Liver (tissue), 8 donors: ENCODE measurements at regions not wholly inside any gene's neighbourhood (a gene's known extent, or its start where the extent isn't known, plus 50 kb on each side); places are given as distances from the start of the nearest gene placed in this dataset.

Experiments
- DNase-seq: peaks from one replicate; pipeline ENCODE4 v3.0.0-alpha.2; 2017; ENCODE audit warnings: low spot score
- H3K27ac ChIP-seq, 2 donors: one replicate each; pipeline ENCODE4 v1.7.0; 2013; ENCODE audit warnings: inconsistent platforms in 2 of 2, low read length in 2 of 2, control low read depth in 1 of 2, low read depth in 1 of 2, mild to moderate bottlenecking in 1 of 2
- H3K27me3 ChIP-seq, 4 donors: one replicate each; pipeline versions ENCODE4 v1.6.1 to v1.7.0; 2013; ENCODE audit warnings: low read length in 3 of 4, inconsistent platforms in 1 of 4, mild to moderate bottlenecking in 1 of 4, moderate library complexity in 1 of 4; ENCODE audit not compliant: control insufficient read depth in 4 of 4, insufficient read depth in 4 of 4
- H3K36me3 ChIP-seq, 4 donors: one replicate each; pipeline versions ENCODE4 v1.6.1 to v1.7.0; 2013; ENCODE audit warnings: low read length in 3 of 4, mild to moderate bottlenecking in 3 of 4, low read depth in 1 of 4, moderate library complexity in 1 of 4; ENCODE audit not compliant: control insufficient read depth in 4 of 4, insufficient read depth in 3 of 4
- H3K4me1 ChIP-seq, 4 donors: one replicate each; pipeline versions ENCODE4 v1.6.1 to v1.7.0; 2013; ENCODE audit warnings: low read length in 3 of 4, mild to moderate bottlenecking in 3 of 4, moderate library complexity in 1 of 4; ENCODE audit not compliant: control insufficient read depth in 4 of 4, insufficient read depth in 4 of 4
- H3K4me3 ChIP-seq, 3 donors: one replicate each; pipeline versions ENCODE4 v1.6.1 to v1.7.0; 2013; ENCODE audit warnings: low read length in 3 of 3, control low read depth in 1 of 3, low read depth in 1 of 3, mild to moderate bottlenecking in 1 of 3
- H3K9ac ChIP-seq, 2 donors: one replicate each; pipeline ENCODE4 v1.7.0; 2013; ENCODE audit warnings: low read length in 2 of 2, mild to moderate bottlenecking in 2 of 2, moderate library complexity in 2 of 2, control low read depth in 1 of 2, low read depth in 1 of 2
- H3K9me3 ChIP-seq, 4 donors: one replicate each; pipeline versions ENCODE4 v1.6.1 to v1.7.0; 2013; ENCODE audit warnings: low read length in 3 of 4; ENCODE audit not compliant: control insufficient read depth in 4 of 4
- EGR1 ChIP-seq, 2 donors: IDR thresholded peaks; 2 replicates each; pipeline ENCODE4 v1.6.1; 2016 to 2018; ENCODE audit warnings: antibody characterized with exemption in 2 of 2, low read depth in 2 of 2
- FOXA1 ChIP-seq: IDR thresholded peaks from 2 replicates; pipeline ENCODE4 v1.6.1; 2016; ENCODE audit warnings: antibody characterized with exemption
- FOXA2 ChIP-seq: IDR thresholded peaks from 2 replicates; pipeline ENCODE4 v1.6.1; 2016; ENCODE audit warnings: antibody characterized with exemption
- GABPA ChIP-seq, 2 donors: IDR thresholded peaks in 1 of 2; conservative IDR thresholded peaks in 1 of 2; 2 replicates each; pipeline ENCODE4 v1.6.1; 2016; ENCODE audit warnings: antibody characterized with exemption in 2 of 2, mild to moderate bottlenecking in 1 of 2, moderate library complexity in 1 of 2
- HNF4A ChIP-seq, 2 donors: conservative IDR thresholded peaks; 2 replicates each; pipeline ENCODE4 v1.6.1; 2016; ENCODE audit warnings: antibody characterized with exemption in 2 of 2, mild to moderate bottlenecking in 2 of 2
- HNF4G ChIP-seq: IDR thresholded peaks from 2 replicates; pipeline ENCODE4 v1.6.1; 2016; ENCODE audit warnings: antibody characterized with exemption
- JUND ChIP-seq, 2 donors: IDR thresholded peaks; 2 replicates each; pipeline ENCODE4 v1.6.1; 2016; ENCODE audit warnings: antibody characterized with exemption in 2 of 2
- NR2F2 ChIP-seq: IDR thresholded peaks from 2 replicates; pipeline ENCODE4 v1.6.1; 2016; ENCODE audit warnings: antibody characterized with exemption
- RAD21 ChIP-seq, 2 donors: IDR thresholded peaks; 2 replicates each; pipeline ENCODE4 v1.6.1; 2016; ENCODE audit warnings: antibody characterized with exemption in 2 of 2, mild to moderate bottlenecking in 2 of 2
- RXRA ChIP-seq, 2 donors: IDR thresholded peaks; 2 replicates each; pipeline ENCODE4 v1.6.1; 2017 to 2018; ENCODE audit warnings: antibody characterized with exemption in 2 of 2, mild to moderate bottlenecking in 1 of 2
- SP1 ChIP-seq: IDR thresholded peaks from 2 replicates; pipeline ENCODE4 v1.6.1; 2018; ENCODE audit warnings: antibody characterized with exemption, mild to moderate bottlenecking
- TAF1 ChIP-seq: conservative IDR thresholded peaks from 2 replicates; pipeline ENCODE4 v1.6.1; 2016; ENCODE audit warnings: antibody characterized with exemption, mild to moderate bottlenecking
- YY1 ChIP-seq: IDR thresholded peaks from 2 replicates; pipeline ENCODE4 v1.6.1; 2016; ENCODE audit warnings: antibody characterized with exemption, mild to moderate bottlenecking
- WGBS: extraction: QIAGEN DNeasy Blood & Tissue Kit; methylation state at CpG from one replicate; pipeline ENCODE4 v1.1.7; 2013; 5-methylcytosine and 5-hydroxymethylcytosine counted together
- TF ChIP-seq, protein P1 (sequence below): IDR thresholded peaks from 2 replicates; pipeline ENCODE4 v1.6.1; 2016; ENCODE audit warnings: antibody characterized with exemption
- TF ChIP-seq, protein P2 (sequence below): IDR thresholded peaks from 2 replicates; pipeline ENCODE4 v1.6.1; 2016; ENCODE audit warnings: antibody characterized with exemption
- TF ChIP-seq, protein P3 (sequence below): IDR thresholded peaks from 2 replicates; pipeline ENCODE4 v1.6.1; 2016; ENCODE audit warnings: antibody characterized with exemption
- TF ChIP-seq, protein P4 (sequence below): IDR thresholded peaks from 2 replicates; pipeline ENCODE4 v1.6.1; 2016; ENCODE audit warnings: antibody characterized with exemption, mild to moderate bottlenecking
- TF ChIP-seq, protein P5 (sequence below): fragments of 150-350 bp; IDR thresholded peaks from 2 replicates; pipeline ENCODE4 v1.5.1; 2017; ENCODE audit warnings: improper control_type of control experiment, low read depth, low read length; ENCODE audit not compliant: missing input control
- donor health status: healthy.
- donor health status: healthy.
- donor health status: healthy.
- donor health status: healthy.
- donor health status: healthy.

DNA sequence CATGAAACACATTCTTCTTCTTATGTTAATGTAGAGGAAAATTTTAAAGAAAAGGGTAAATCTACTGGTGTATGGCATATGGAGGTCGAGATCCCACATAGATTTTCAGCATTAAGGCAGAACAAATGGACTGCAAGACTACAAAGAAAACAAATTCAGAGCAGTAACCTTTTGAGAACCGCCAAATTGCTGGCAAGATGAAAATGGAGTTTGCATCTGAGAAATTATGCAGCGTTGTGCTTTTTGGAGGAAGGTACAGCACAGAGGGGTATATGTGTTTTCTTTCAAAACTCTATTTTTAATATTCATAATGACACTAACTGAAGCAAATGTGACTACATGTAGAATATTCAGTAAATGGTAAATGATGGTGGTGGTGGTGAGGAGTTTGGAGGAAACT, 59.0 kb upstream of the PARD3B start (continued):
- TF ChIP-seq, protein P1, sequence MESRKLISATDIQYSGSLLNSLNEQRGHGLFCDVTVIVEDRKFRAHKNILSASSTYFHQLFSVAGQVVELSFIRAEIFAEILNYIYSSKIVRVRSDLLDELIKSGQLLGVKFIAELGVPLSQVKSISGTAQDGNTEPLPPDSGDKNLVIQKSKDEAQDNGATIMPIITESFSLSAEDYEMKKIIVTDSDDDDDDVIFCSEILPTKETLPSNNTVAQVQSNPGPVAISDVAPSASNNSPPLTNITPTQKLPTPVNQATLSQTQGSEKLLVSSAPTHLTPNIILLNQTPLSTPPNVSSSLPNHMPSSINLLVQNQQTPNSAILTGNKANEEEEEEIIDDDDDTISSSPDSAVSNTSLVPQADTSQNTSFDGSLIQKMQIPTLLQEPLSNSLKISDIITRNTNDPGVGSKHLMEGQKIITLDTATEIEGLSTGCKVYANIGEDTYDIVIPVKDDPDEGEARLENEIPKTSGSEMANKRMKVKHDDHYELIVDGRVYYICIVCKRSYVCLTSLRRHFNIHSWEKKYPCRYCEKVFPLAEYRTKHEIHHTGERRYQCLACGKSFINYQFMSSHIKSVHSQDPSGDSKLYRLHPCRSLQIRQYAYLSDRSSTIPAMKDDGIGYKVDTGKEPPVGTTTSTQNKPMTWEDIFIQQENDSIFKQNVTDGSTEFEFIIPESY = no peak

- 68% methylated on average over 2 of the region's 2 CpGs for WGBS
- H3K4me3 ChIP-seq = no peak overlapping the region
- H3K9ac ChIP-seq = no peak overlapping the region
- no peak for DNase-seq
- no peaks in the 10 kb centered on the region for H3K36me3 ChIP-seq
- peaks cover 0 to 9% (median 2%) of the 10 kb centered on the region in 4 donors for H3K4me1 ChIP-seq
- no peaks in the 10 kb centered on the region for H3K27me3 ChIP-seq
- H3K27ac ChIP-seq = no peak overlapping the region
- TF ChIP-seq RXRA (IDR thresholded peaks at IDR 0.05) (no peak), HNF4A (conservative IDR thresholded peaks at IDR 0.05) (no peak), TAF1 (no peak), JUND (IDR thresholded peaks at IDR 0.05) (no peak), FOXA2 (no peak), GABPA (IDR thresholded peaks at IDR 0.05 in 1 of 2, conservative IDR thresholded peaks at IDR 0.05 in 1 of 2) (no peak), RAD21 (IDR thresholded peaks at IDR 0.05) (no peak), HNF4G (no peak), FOXA1 (no peak), NR2F2 (no peak), YY1 (no peak), SP1 (no peak), EGR1 (IDR thresholded peaks at IDR 0.05; ENCODE audit: low read depth in 2 of 2) (no peak)
- TF ChIP-seq, protein P2, sequence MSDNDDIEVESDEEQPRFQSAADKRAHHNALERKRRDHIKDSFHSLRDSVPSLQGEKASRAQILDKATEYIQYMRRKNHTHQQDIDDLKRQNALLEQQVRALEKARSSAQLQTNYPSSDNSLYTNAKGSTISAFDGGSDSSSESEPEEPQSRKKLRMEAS = no peak
- TF ChIP-seq, protein P3, sequence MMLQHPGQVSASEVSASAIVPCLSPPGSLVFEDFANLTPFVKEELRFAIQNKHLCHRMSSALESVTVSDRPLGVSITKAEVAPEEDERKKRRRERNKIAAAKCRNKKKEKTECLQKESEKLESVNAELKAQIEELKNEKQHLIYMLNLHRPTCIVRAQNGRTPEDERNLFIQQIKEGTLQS = no peak
- TF ChIP-seq, protein P4, sequence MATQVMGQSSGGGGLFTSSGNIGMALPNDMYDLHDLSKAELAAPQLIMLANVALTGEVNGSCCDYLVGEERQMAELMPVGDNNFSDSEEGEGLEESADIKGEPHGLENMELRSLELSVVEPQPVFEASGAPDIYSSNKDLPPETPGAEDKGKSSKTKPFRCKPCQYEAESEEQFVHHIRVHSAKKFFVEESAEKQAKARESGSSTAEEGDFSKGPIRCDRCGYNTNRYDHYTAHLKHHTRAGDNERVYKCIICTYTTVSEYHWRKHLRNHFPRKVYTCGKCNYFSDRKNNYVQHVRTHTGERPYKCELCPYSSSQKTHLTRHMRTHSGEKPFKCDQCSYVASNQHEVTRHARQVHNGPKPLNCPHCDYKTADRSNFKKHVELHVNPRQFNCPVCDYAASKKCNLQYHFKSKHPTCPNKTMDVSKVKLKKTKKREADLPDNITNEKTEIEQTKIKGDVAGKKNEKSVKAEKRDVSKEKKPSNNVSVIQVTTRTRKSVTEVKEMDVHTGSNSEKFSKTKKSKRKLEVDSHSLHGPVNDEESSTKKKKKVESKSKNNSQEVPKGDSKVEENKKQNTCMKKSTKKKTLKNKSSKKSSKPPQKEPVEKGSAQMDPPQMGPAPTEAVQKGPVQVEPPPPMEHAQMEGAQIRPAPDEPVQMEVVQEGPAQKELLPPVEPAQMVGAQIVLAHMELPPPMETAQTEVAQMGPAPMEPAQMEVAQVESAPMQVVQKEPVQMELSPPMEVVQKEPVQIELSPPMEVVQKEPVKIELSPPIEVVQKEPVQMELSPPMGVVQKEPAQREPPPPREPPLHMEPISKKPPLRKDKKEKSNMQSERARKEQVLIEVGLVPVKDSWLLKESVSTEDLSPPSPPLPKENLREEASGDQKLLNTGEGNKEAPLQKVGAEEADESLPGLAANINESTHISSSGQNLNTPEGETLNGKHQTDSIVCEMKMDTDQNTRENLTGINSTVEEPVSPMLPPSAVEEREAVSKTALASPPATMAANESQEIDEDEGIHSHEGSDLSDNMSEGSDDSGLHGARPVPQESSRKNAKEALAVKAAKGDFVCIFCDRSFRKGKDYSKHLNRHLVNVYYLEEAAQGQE = no peak
- TF ChIP-seq, protein P5, sequence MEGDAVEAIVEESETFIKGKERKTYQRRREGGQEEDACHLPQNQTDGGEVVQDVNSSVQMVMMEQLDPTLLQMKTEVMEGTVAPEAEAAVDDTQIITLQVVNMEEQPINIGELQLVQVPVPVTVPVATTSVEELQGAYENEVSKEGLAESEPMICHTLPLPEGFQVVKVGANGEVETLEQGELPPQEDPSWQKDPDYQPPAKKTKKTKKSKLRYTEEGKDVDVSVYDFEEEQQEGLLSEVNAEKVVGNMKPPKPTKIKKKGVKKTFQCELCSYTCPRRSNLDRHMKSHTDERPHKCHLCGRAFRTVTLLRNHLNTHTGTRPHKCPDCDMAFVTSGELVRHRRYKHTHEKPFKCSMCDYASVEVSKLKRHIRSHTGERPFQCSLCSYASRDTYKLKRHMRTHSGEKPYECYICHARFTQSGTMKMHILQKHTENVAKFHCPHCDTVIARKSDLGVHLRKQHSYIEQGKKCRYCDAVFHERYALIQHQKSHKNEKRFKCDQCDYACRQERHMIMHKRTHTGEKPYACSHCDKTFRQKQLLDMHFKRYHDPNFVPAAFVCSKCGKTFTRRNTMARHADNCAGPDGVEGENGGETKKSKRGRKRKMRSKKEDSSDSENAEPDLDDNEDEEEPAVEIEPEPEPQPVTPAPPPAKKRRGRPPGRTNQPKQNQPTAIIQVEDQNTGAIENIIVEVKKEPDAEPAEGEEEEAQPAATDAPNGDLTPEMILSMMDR = no peak
- TF ChIP-seq, protein P1 = no peak
- no peaks in the 10 kb centered on the region for H3K9me3 ChIP-seq
Observed at GRCh38 chr2:204486805-204487204, 58.5 kb upstream of the PARD3B start.
